Right lobe of liver (tissue), 6 donors: ENCODE measurements at regions not wholly inside any gene's neighbourhood (a gene's known extent, or its start where the extent isn't known, plus 50 kb on each side); places are given as distances from the start of the nearest gene placed in this dataset.

Experiments used
- ATAC-seq, 4 donors: fragments of 200-7000 bp; cut with Tn5 transposase; one replicate each; pipeline ENCODE4 v1.9.1; 2020; ENCODE audit warnings: mild to moderate bottlenecking in 4 of 4, moderate library complexity in 4 of 4
- DNase-seq, 3 donors: peaks; one replicate each; pipeline ENCODE4 v3.0.0-alpha.2; 2020
- H3K27ac ChIP-seq, 3 donors: fragments of 200-600 bp; one replicate each; pipeline ENCODE4 v1.8.0; 2022
- H3K27me3 ChIP-seq, 2 donors: fragments of 200-600 bp; one replicate each; pipeline ENCODE4 v1.8.0; 2022
- H3K36me3 ChIP-seq, 4 donors: fragments of 200-600 bp; sonication (generic) in 1 of 4; one replicate each; pipeline versions ENCODE4 v1.5.1 to v1.8.0; 2017 to 2022; ENCODE audit warnings: control low read depth in 1 of 4
- H3K4me1 ChIP-seq, 4 donors: fragments of 200-600 bp; sonication (generic) in 1 of 4; one replicate each; pipeline versions ENCODE4 v1.5.1 to v1.8.0; 2017 to 2022; ENCODE audit warnings: control low read depth in 1 of 4
- H3K4me3 ChIP-seq, 3 donors: fragments of 200-600 bp; one replicate each; pipeline ENCODE4 v1.8.0; 2022
- H3K9me3 ChIP-seq, 4 donors: fragments of 200-600 bp; sonication (generic) in 1 of 4; one replicate each; pipeline versions ENCODE4 v1.5.1 to v1.8.0; 2017 to 2022; ENCODE audit warnings: control low read depth in 1 of 4
- POLR2A ChIP-seq: fragments of 450-650 bp; IDR thresholded peaks from one replicate; pipeline ENCODE4 v1.6.1; 2017; ENCODE audit warnings: antibody characterized with exemption, mild to moderate bottlenecking
- WGBS: methylation state at CpG from one replicate; pipeline ENCODE4 v1.1.6; 2018; ENCODE audit warnings: low coverage, low lambda C conversion rate; ENCODE audit not compliant: insufficient coverage; ENCODE audit errors: missing lambda C conversion rate; 5-methylcytosine and 5-hydroxymethylcytosine counted together
- intact Hi-C, 2 donors: fragments of 100-400 bp; cut with DNase I; formaldehyde crosslinking; loops; one replicate each; pipeline versions ENCODE4 v1.11.2 to v1.14.1; 2022
- TF ChIP-seq, protein P1 (sequence below), 4 donors: fragments of 200-600 bp in 3 of 4; fragments of 450-650 bp in 1 of 4; IDR thresholded peaks; one replicate each; pipeline versions ENCODE4 v1.5.1 to v1.8.0; 2016 to 2022; ENCODE audit warnings: antibody characterized with exemption in 4 of 4, mild to moderate bottlenecking in 2 of 4
- donor health status: DM: no; HTN: yes; CAD: no.
- donor health status: DM: no; HTN: no; CAD: no.
- donor health status: DM: no; HTN: no; CAD: no.
- donor health status: DM: no; HTN: yes; CAD: no.
- donor health status: DM: no; HTN: yes; CAD: no.

DNA sequence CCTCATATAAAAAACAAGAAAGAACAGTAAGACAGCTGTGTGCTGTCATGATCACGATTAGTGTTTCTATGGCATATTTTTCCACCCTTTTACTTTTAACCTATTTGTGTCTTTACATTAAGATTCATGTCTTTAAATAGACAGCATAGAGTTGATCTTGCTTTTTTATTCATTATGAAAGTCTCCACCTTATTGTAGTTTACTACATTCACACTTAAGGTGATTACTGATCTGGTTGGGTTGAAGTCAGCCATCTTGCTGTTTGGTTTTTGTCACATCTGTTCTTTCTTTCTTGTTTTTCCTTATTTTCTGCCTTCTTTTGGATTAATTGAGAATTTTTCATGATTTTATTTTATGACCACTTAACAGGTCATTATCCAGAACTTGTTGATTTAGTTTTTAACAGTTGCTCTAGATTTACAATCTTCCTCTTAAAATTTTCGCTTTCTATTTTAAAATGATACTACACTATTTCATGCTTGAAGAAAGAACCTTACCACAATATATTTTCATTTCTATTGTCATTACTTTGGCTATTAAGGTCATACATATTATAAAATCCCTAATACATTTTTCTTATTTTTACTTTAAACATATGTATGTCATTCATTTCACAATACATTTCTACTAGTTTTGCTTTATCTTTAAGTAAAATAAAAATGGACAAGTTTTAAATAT lies 292.5 kb downstream of the SH3GL2 start:
- WGBS: 77% methylated on average over 2 of the region's 2 CpGs
- TF ChIP-seq, protein P1, sequence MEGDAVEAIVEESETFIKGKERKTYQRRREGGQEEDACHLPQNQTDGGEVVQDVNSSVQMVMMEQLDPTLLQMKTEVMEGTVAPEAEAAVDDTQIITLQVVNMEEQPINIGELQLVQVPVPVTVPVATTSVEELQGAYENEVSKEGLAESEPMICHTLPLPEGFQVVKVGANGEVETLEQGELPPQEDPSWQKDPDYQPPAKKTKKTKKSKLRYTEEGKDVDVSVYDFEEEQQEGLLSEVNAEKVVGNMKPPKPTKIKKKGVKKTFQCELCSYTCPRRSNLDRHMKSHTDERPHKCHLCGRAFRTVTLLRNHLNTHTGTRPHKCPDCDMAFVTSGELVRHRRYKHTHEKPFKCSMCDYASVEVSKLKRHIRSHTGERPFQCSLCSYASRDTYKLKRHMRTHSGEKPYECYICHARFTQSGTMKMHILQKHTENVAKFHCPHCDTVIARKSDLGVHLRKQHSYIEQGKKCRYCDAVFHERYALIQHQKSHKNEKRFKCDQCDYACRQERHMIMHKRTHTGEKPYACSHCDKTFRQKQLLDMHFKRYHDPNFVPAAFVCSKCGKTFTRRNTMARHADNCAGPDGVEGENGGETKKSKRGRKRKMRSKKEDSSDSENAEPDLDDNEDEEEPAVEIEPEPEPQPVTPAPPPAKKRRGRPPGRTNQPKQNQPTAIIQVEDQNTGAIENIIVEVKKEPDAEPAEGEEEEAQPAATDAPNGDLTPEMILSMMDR (IDR thresholded peaks at IDR 0.05): no peak

DNA sequence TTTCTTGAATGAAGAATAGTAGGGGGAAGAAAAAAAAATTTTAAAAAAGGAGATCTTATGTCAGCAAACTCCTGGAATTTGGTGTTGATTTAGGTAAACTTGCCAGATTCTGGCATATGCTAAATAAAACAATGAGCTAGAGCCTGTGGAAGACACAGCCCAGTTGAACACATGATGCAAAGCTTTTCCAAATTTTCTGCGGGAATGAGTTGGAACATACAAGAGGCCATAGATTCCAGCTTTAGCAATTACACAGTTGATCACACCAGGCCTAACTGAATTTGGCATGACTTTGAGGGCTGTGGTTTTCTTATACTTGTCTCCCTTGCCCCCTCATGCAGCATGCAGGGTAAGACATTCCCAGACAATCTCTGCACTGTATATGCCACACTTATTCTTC lies 297.0 kb downstream of the SH3GL2 start:
- 100% methylated on average over 1 of the region's 1 CpG for WGBS
- intact Hi-C loops: no loop called here
- Histone ChIP-seq H3K27ac (no peak overlapping the region), H3K4me3 (no peak overlapping the region), H3K4me1 (no peaks in the 10 kb centered on the region), H3K27me3 (no peaks in the 10 kb centered on the region), H3K9me3 (no peaks in the 10 kb centered on the region), H3K36me3 (no peaks in the 10 kb centered on the region)
- TF ChIP-seq, protein P1 (IDR thresholded peaks at IDR 0.05): no peak
- TF ChIP-seq POLR2A: no peak
- DNase-seq: no peak
- ATAC-seq: no peak

More for the DNA sequence above, 292.5 kb downstream of the SH3GL2 start:
- H3K27ac ChIP-seq: no peak overlapping the region
- no peaks in the 10 kb centered on the region for H3K9me3 ChIP-seq
- ATAC-seq (no peak), DNase-seq (no peak)
- no peak overlapping the region for H3K4me3 ChIP-seq
- H3K36me3 ChIP-seq: no peaks in the 10 kb centered on the region
- intact Hi-C loops: no loop called here
- no peaks in the 10 kb centered on the region for H3K4me1 ChIP-seq
- no peaks in the 10 kb centered on the region for H3K27me3 ChIP-seq

DNA sequence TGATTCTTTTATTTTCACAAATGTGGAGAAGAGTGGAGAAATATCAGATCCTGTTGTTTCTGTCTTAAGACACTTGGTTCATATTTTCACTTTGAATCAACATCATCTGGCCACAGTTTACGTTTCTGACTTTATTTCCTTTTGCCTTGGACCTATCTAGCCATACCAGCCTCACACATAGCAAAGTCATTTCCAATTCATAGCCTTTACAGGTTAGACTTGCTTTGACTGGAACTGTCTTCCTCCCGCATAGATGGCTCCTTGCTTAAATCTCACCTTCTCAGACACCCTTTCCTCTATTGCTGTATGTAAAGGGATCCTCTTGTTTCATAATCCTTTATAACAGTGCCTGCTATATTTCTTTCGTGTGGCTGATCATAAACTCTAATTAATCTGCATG lies 297.8 kb downstream of the SH3GL2 start:
- H3K27ac ChIP-seq: no peak overlapping the region
- H3K9me3 ChIP-seq: no peaks in the 10 kb centered on the region
- ATAC-seq (no peak), DNase-seq (no peak)
- H3K4me3 ChIP-seq: no peak overlapping the region
- TF ChIP-seq, protein P1 (IDR thresholded peaks at IDR 0.05): no peak
- no peak for TF ChIP-seq POLR2A
- no peaks in the 10 kb centered on the region for H3K27me3 ChIP-seq
- 67% methylated on average over 3 of the region's 3 CpGs for WGBS
- intact Hi-C loops: no loop called here
- no peaks in the 10 kb centered on the region for H3K4me1 ChIP-seq
- no peaks in the 10 kb centered on the region for H3K36me3 ChIP-seq

DNA sequence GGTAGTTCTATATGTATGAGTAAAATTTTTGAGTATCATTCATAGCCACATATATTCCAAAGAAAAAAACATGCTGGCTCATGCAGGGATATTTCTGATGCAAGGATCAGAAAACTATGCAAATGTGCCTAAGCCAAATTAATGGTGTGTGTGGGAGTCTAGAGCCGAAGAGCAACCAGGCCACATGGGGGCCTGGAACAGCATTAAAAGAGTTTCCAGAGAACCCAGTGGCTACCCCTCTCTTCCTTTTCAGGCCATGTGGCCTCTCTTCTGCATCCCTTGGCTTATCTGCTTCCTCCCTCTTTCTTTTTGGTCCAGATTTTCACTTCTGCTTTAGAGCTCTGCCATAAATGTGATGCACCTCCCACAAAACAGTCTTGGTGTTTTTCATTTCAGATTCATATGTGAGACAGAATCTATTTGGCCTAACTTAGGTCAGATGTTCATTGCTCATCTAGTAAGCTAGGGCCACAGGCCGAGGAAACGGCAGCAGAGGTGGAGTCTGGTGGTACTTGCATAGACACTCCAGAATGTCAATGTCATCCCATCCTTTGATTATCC lies 300.0 kb downstream of the SH3GL2 start:
- Histone ChIP-seq H3K36me3 (no peaks in the 10 kb centered on the region), H3K4me3 (no peak overlapping the region), H3K9me3 (no peaks in the 10 kb centered on the region), H3K4me1 (no peaks in the 10 kb centered on the region), H3K27ac (no peak overlapping the region), H3K27me3 (no peaks in the 10 kb centered on the region)
- intact Hi-C loops: no loop called here
- TF ChIP-seq, protein P1 (IDR thresholded peaks at IDR 0.05): no peak
- no peak for TF ChIP-seq POLR2A
- DNase-seq (no peak), ATAC-seq (no peak)
- 66% methylated on average over 3 of the region's 3 CpGs for WGBS
